ENCODE measurements at regions not wholly inside any gene's neighbourhood (a gene's known extent, or its start where the extent isn't known, plus 50 kb on each side); places are given as distances from the start of the nearest gene placed in this dataset.
"Not testable (repeated sequence)": the region's sequence is repeated elsewhere in the genome, so short reads cannot be mapped to it uniquely, and the experiment has no call there.

DNA sequence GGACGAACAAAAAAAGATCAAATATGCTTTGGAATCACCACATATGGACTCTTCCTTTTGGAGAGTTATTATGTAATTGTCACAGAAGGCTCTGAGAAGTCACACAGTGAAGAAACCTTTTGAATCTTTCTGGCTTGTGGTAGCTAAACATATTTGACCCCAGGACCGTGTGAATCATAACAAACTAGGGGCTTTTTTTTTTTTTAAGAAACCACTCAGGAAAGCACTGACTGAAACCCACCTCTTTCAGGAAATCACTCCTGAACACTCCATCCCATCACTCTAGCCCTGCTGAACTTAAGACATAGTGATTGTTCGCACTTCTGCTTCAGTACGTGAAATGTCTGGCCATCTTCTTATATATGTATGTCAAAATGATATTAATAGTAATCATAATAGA is 495.9 kb upstream of the ARID1B start:
- DNase-seq (ENCODE audit: low spot score), result no peak

DNA sequence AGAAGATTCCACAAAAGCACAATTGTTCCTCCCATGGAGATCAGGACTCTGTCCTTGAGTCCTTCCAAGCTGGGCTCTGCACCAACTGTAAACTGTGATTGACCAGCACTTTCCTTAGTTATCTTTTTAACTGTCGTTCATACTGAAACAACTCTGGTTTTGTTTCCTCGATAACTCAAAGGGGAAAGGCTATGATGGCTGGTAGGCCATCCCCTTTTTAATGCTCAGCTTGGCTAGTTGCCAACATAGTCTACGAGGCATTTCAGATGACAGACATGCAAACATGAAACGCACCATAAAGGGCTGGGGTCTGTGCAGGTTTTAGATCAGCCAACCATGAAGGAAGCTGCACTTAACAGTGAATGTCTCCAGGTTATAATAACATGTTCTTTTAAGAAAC is 497.1 kb upstream of the ARID1B start:
- DNase-seq (ENCODE audit: low spot score), result no peak

GRCh38 chr6:156279261-156279969 is 497.8 kb upstream of the ARID1B start:
- DNase-seq (ENCODE audit: low spot score), result no peak

DNA sequence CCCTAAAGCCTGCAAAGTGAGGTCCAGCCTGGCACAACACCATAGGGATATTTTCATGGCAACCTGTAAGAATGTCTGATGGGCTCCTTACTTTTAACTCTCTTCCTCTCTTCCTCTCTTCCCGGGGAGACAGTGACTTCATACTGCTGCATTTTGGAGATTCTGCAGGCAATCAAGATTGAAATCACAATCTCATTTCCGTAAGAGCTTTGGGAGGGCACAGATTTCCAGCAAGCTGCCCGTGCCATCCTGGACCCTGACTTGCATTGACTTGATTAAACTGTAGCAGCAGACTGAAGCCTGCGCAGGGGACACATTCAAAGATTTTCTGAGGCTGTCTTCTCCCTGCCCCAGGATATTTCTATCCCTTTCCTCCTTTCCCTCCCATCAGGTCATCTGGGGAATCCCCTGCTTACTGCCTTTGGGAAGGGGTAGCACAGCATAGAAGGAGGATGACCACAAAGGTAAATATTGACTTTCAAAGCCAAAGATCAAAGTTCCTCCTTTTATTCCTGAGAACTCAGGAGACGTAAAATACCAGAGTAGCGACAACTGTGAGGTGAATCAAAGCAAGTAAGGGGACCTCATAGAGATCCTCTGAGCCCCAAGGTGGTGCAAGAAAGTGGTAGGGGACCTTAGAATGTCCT is 504.0 kb upstream of the ARID1B start:
- DNase-seq (ENCODE audit: low spot score), result peak; percentile 36

DNA sequence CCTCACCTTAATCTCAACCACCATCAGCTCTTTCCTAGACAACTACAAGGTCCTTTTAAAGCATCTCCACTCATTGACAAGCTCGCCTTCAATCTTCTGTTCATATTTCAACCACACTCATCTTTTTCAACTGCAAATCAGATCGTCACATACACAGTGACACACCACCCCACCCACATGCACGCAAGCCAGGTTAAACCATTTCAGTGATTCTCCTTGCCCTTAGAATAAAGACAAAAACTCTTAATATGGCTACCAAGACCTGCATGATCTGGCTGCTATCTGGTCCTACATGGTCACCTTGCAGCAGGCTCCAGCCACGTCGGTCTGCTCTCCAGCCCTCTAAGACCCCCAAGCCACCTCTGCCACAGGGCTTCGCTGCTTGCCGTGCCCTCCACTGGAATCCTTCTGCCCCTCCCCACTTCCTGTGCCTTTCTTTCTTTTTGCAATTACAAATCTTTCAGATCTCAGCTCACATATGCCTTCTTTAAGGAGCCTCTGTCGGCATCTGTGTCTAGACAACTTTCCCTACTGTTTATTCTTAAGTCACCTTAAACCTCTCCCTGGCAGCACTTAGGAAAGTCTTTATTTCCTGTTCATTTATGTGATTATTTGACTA is 507.3 kb upstream of the ARID1B start:
- no peak for DNase-seq (ENCODE audit: low spot score)

DNA sequence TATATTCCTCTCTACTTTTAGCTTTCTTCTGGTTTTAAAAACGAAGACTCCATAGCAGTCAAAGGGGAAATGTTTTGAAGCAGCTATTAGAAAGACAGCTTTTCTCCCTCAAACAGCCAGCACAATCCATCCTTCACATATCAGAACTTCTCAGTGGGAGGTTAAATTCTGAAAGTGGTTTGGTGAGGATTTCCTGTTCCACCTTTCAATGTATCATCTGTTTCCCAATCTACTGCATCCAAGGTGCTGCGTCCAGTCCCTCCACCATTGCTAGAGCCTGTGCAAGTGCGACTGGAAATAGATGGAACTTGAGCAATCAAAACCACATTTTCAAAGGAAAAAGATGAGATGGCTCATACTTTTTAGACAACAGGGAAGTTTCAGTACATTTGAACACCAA is 508.3 kb upstream of the ARID1B start:
- no peak for DNase-seq (ENCODE audit: low spot score)

GRCh38 chr6:156262014-156262413 is 515.2 kb upstream of the ARID1B start:
- no peak for DNase-seq (ENCODE audit: low spot score)

DNA sequence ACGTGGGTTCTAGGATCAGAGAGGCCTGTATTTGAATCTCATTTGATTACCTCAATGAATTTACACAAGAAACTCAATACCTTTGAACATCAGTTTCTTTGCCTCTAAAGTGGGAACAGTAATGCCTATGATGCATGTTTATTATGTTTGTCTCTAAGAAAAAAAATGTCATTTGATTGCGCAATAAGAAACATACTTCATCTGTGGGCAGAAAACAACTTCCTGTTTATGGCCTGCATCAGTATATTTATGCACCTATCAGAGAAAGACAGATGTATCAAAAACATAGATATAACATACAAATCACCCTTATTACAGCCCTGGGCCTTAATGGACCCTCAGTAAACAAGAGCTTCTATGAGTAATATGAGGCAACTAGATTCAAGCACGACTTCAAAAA is 516.4 kb upstream of the ARID1B start:
- DNase-seq (ENCODE audit: low spot score), result no peak

- no peak for DNase-seq (ENCODE audit: low spot score)
Measured at GRCh38 chr6:156258981-156259380, 518.2 kb upstream of the ARID1B start.

- no peak for DNase-seq (ENCODE audit: low spot score)
Measured at GRCh38 chr6:156256161-156256560, 521.0 kb upstream of the ARID1B start.

DNA sequence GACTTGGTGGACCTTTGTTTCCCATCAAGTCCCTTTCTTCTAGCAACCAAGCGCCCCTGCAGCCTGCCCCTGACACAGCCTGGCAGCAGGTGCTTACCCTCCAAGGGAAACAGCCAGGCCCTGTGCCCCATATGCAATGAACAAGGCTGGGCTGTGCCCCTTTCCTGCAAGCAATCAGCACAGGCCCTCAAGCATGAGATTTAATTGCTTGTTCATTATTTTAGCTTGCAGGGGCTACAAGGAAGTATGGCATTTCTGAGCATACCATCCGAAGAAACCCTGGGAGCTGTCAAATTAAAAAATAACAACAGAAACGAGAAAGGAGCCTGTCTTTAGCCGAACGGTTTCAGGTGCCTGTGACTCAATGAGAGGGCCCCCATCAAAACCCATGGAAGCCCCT is 522.9 kb upstream of the ARID1B start:
- no peak for DNase-seq (ENCODE audit: low spot score)

GRCh38 chr6:156250593-156250992 is 526.6 kb upstream of the ARID1B start:
- DNase-seq (ENCODE audit: low spot score), result no peak

DNA sequence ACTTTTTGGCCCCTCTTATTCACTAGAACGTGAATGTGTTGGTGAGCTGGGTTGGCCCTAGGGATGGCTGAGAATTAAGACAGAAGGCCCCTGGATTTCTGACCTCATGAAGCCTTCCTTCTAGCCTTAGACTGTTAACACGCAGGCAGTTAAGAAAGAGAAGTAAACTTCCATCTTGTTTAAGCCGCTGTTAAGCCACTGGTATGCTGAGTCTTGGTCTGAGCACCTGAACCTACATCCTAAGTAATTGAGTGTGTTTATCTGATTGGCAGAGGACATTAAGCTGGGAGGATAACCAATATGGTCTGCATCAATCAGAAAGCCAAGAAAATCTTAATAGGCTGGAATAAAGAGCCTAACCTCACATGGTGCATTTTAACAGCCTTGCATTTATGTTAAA is 535.0 kb upstream of the ARID1B start:
- DNase-seq (ENCODE audit: low spot score), result no peak

DNA sequence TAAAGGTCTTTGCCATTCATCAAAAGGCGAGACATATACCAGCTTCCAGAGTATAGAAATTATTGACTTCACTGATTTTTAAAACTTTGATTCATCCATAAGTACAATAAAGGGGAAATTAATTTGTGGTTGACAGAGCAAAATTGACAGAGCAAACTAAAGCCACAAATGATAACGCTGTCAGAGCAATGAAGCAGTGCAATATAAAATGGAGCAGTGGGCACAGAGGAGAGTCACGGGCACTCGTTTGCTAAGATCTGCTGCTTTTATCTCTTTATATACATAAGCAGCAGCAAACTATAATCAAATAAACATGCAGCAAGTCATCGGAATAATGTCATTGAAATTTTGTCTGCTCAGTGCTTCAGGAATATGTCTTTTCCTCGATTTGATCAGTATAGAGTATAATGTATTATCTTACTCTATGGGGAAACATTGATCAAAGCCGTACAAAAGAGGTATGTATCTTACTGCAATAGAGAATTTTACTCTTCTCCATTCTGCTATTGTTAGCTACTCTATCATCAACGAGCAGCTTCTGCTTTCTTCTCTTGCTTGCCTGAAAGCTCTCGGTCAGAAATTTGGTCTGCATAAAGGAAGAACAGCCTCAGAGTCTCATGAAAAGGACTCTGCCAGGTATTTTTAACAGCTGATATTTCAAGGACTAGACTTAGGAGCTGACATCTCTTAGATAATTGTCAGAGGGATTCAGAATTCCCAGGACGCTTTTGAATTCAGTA is 546.0 kb upstream of the ARID1B start:
- DNase-seq (ENCODE audit: low spot score), result no peak

- DNase-seq (ENCODE audit: low spot score), result no peak
Measured at GRCh38 chr6:156219973-156220372, 557.2 kb upstream of the ARID1B start.

GRCh38 chr6:156205678-156206077 is 571.5 kb upstream of the ARID1B start:
- DNase-seq (ENCODE audit: low spot score), result no peak

GRCh38 chr6:156199182-156199581 is 578.0 kb upstream of the ARID1B start:
- no peak for DNase-seq (ENCODE audit: low spot score)

GRCh38 chr6:156197513-156197912 is 579.7 kb upstream of the ARID1B start:
- no peak for DNase-seq (ENCODE audit: low spot score)

- DNase-seq (ENCODE audit: low spot score), result no peak
Measured at GRCh38 chr6:156194981-156195380, 582.2 kb upstream of the ARID1B start.

GRCh38 chr6:156193381-156193780 is 583.8 kb upstream of the ARID1B start:
- DNase-seq (ENCODE audit: low spot score), result no peak

DNA sequence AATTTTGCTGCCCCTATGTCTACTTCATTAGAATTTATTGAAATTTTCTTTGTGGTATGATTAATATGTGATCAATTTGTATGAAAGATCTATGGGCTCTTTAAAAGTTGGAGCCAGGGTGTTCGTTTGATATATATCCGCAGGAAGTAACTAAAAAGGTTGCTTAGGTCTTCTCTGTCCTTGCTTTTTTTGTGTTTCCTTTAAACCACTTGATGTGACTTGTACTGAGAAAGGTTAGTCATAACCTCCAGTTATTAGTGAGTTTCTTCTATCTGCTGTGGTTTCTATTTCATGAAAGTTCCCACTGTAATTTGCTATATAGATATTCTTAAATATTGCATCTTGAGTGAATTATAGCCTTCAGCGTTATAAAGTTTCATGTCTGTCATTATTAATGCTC is 585.3 kb upstream of the ARID1B start:
- no peak for DNase-seq (ENCODE audit: low spot score)

DNA sequence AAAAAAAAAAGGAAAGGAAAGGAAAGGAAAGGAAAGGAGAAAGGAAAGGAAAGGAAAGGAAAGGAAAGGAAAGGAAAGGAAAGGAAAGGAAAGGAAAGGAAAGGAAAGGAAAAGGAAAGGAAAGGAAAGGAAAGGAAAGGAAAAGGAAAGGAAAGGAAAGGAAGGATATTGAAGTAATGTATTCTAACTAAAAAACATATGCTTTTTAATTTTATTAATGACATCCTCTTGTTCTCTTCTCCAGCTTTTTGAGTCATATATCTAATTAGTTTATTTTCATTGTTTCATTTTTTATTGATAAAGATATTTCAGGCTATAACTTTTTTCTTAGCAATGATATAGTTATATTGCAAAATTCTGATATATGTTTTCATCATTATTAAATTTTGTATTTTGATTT is 585.8 kb upstream of the ARID1B start:
- not testable (repeated sequence) for DNase-seq (ENCODE audit: low spot score)

DNA sequence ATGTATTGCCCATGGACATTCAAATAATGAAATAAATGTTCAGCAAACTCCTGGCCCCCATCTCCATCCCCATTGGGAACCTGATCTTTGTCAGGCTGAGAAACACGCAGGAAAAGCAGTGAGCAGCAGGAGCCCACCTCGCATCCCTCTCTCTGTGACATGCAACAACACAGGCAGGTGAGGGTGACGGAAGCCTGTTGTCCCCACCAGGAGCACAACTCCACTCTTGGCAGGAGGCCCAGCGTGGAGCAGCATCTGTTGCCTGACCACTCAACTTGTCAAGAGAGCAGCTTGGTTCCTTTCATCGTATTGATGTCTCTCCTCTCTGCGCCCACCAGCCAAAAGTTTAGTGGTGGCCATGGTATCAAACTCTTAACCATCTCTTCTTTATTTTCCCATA is 586.9 kb upstream of the ARID1B start:
- DNase-seq (ENCODE audit: low spot score), result no peak
